SK-N-SH treated with all-trans-retinoic acid at 6 μM for 48 hours (cell line): ENCODE measurements at regions not wholly inside any gene's neighbourhood (a gene's known extent, or its start where the extent isn't known, plus 50 kb on each side); places are given as distances from the start of the nearest gene placed in this dataset.
A peak's percentile ranks its signal among the peaks of the same experiment; 100 is the strongest.
"Not testable (repeated sequence)": the region's sequence is repeated elsewhere in the genome, so short reads cannot be mapped to it uniquely, and the experiment has no call there.

ENCODE experiments used
- ATAC-seq: fragments of 200-7000 bp; cut with Tn5 transposase; 3 replicates; pipeline ENCODE4 v1.9.1; 2020; ENCODE audit warnings: mild to moderate bottlenecking, moderate library complexity
- ARNTL ChIP-seq: fragments of 450-650 bp; formaldehyde crosslinking; IDR thresholded peaks from 2 replicates; pipeline ENCODE4 v1.5.0; 2020; ENCODE audit warnings: low read depth, mild to moderate bottlenecking, moderate library complexity, borderline replicate concordance
- BACH2 ChIP-seq: fragments of 250-450 bp; sonication (Bioruptor Pico); IDR thresholded peaks from 2 replicates; pipeline ENCODE4 v1.9.0; 2021; ENCODE audit warnings: mild to moderate bottlenecking, borderline replicate concordance
- CREB5 ChIP-seq: fragments of 250-450 bp; sonication (Bioruptor Pico); IDR thresholded peaks from 2 replicates; pipeline ENCODE4 v1.5.1; 2020; ENCODE audit warnings: low read depth, mild to moderate bottlenecking, moderate library complexity
- CSRNP3 ChIP-seq: fragments of 250-450 bp; sonication (Bioruptor Pico); IDR thresholded peaks from 2 replicates; pipeline ENCODE4 v1.5.1; 2021; ENCODE audit warnings: mild to moderate bottlenecking, moderate library complexity
- ESRRG ChIP-seq: fragments of 250-450 bp; sonication (Bioruptor Pico); IDR thresholded peaks from 2 replicates; pipeline ENCODE4 v1.6.1; 2021; ENCODE audit warnings: mild to moderate bottlenecking
- GLIS3 ChIP-seq: fragments of 250-450 bp; sonication (Bioruptor Pico); IDR thresholded peaks from 2 replicates; pipeline ENCODE4 v1.5.0; 2020; ENCODE audit warnings: mild to moderate bottlenecking, moderate library complexity
- ISL1 ChIP-seq: fragments of 250-450 bp; sonication (Bioruptor Pico); IDR thresholded peaks from 2 replicates; pipeline ENCODE4 v2.1.2; 2022; ENCODE audit warnings: mild to moderate bottlenecking, moderate library complexity
- OSR1 ChIP-seq: fragments of 250-450 bp; sonication (Bioruptor Pico); IDR thresholded peaks from 2 replicates; pipeline ENCODE4 v1.8.0; 2022; ENCODE audit warnings: moderate library complexity, mild to moderate bottlenecking, inconsistent platforms
- POU6F1 ChIP-seq: fragments of 250-450 bp; sonication (Bioruptor Pico); IDR thresholded peaks from 2 replicates; pipeline ENCODE4 v1.8.0; 2021; ENCODE audit warnings: low read depth, mild to moderate bottlenecking, moderate library complexity, borderline replicate concordance
- PPARA ChIP-seq: fragments of 250-450 bp; sonication (Bioruptor Pico); IDR thresholded peaks from 2 replicates; pipeline ENCODE4 v1.5.0; 2020; ENCODE audit warnings: mild to moderate bottlenecking, borderline replicate concordance
- RARB ChIP-seq: fragments of 250-450 bp; sonication (Bioruptor Pico); IDR thresholded peaks from 2 replicates; pipeline ENCODE4 v1.8.0; 2021; ENCODE audit warnings: mild to moderate bottlenecking, moderate library complexity
- SNAI2 ChIP-seq: fragments of 250-450 bp; sonication (Bioruptor Pico); IDR thresholded peaks from 2 replicates; pipeline ENCODE4 v1.5.0; 2020; ENCODE audit warnings: mild to moderate bottlenecking, moderate library complexity
- TCF4 ChIP-seq: fragments of 250-450 bp; sonication (Bioruptor Pico); IDR thresholded peaks from 2 replicates; pipeline ENCODE4 v1.8.0; 2021; ENCODE audit warnings: mild to moderate bottlenecking, moderate library complexity, borderline replicate concordance
- TOX ChIP-seq: fragments of 250-450 bp; sonication (Bioruptor Pico); IDR thresholded peaks from 2 replicates; pipeline ENCODE4 v1.8.0; 2021; ENCODE audit warnings: mild to moderate bottlenecking, moderate library complexity, borderline replicate concordance
- TSHZ2 ChIP-seq: fragments of 250-450 bp; sonication (Bioruptor Pico); IDR thresholded peaks from 2 replicates; pipeline ENCODE4 v1.5.0; 2020; ENCODE audit warnings: mild to moderate bottlenecking, moderate library complexity
- ZC3H10 ChIP-seq: fragments of 250-450 bp; sonication (Bioruptor Pico); IDR thresholded peaks from 2 replicates; pipeline ENCODE4 v1.5.1; 2021; ENCODE audit warnings: mild to moderate bottlenecking, moderate library complexity
- ZFP3 ChIP-seq: fragments of 250-450 bp; sonication (Bioruptor Pico); IDR thresholded peaks from 2 replicates; pipeline ENCODE4 v1.5.0; 2020; ENCODE audit warnings: mild to moderate bottlenecking, moderate library complexity
- ZFP30 ChIP-seq: fragments of 450-650 bp; formaldehyde crosslinking; IDR thresholded peaks from 2 replicates; pipeline ENCODE4 v1.5.0; 2022; ENCODE audit warnings: mild to moderate bottlenecking, moderate library complexity
- ZNF565 ChIP-seq: fragments of 450-650 bp; formaldehyde crosslinking; conservative IDR thresholded peaks from 2 replicates; pipeline ENCODE4 v1.5.0; 2020; ENCODE audit warnings: low read depth, mild to moderate bottlenecking, moderate library complexity
- ZNF8 ChIP-seq: fragments of 450-650 bp; formaldehyde crosslinking; IDR thresholded peaks from 2 replicates; pipeline ENCODE4 v1.5.0; 2020; ENCODE audit warnings: mild to moderate bottlenecking, moderate library complexity

- ATAC-seq, result peak; percentile 46; the same call in 2 of the 3 replicates
- TF ChIP-seq ISL1 (peak; percentile 73), CREB5 (no peak)
Observed at GRCh38 chr1:83055391-83056170, 943.4 kb downstream of the TTLL7 start.

- no peak for ATAC-seq
- TF ChIP-seq RARB (no peak), ZNF8 (no peak), ZFP3 (CRISPR knock-in tag) (no peak), OSR1 (CRISPR knock-in tag) (no peak), ZNF565 (no peak), SNAI2 (CRISPR knock-in tag) (no peak), ARNTL (CRISPR knock-in tag) (no peak), GLIS3 (no peak), TOX (CRISPR knock-in tag) (no peak), PPARA (CRISPR knock-in tag) (no peak), BACH2 (CRISPR knock-in tag) (no peak), POU6F1 (CRISPR knock-in tag) (no peak), CSRNP3 (CRISPR knock-in tag) (no peak)
Observed at GRCh38 chr1:83053446-83053845, 945.5 kb downstream of the TTLL7 start.

- TF ChIP-seq OSR1 (CRISPR knock-in tag) (no peak), ZC3H10 (CRISPR knock-in tag) (no peak), RARB (no peak), ISL1 (no peak), ZFP30 (CRISPR knock-in tag) (no peak), ESRRG (CRISPR knock-in tag) (no peak), CREB5 (no peak), TCF4 (CRISPR knock-in tag) (no peak), PPARA (CRISPR knock-in tag) (no peak), BACH2 (CRISPR knock-in tag) (no peak), TSHZ2 (CRISPR knock-in tag) (no peak), GLIS3 (no peak), ZFP3 (CRISPR knock-in tag) (no peak), CSRNP3 (CRISPR knock-in tag) (no peak), SNAI2 (CRISPR knock-in tag) (no peak)
- TF ChIP-seq, all 23 proteins: peak for 0
- ATAC-seq, result peak; percentile 74
Observed at GRCh38 chr1:83052865-83053264, 946.1 kb downstream of the TTLL7 start.

- ATAC-seq, result not testable (repeated sequence)
Observed at GRCh38 chr1:83051053-83051452, 947.9 kb downstream of the TTLL7 start.
